ENCODE measurements at regions not wholly inside any gene's neighbourhood (a gene's known extent, or its start where the extent isn't known, plus 50 kb on each side); places are given as distances from the start of the nearest gene placed in this dataset. TPM values are rescaled to one million over a fixed set of nuclear protein-coding genes. Genes with fewer than 3 reads are reported as not detected.

Small RNA genes in the stretch of these regions (small RNA-seq; reads per million reads assigned to genes)
- gene AL451054.2 (ENCODE audit: low read depth) (not detected), gene BTF3P9 (ENCODE audit: low read depth) (not detected)
